Ovary (tissue), 3 donors: ENCODE measurements at regions not wholly inside any gene's neighbourhood (a gene's known extent, or its start where the extent isn't known, plus 50 kb on each side); places are given as distances from the start of the nearest gene placed in this dataset.
"Not testable (repeated sequence)": the region's sequence is repeated elsewhere in the genome, so short reads cannot be mapped to it uniquely, and the experiment has no call there.

Experiments
- CTCF ChIP-seq, 3 donors: fragments of 450-650 bp in 2 of 3; fragments of 200-600 bp in 1 of 3; IDR thresholded peaks; one replicate each; pipeline versions ENCODE4 v1.5.1 to v1.8.0; 2016 to 2022; ENCODE audit warnings: antibody characterized with exemption in 3 of 3, mild to moderate bottlenecking in 1 of 3
- POLR2A ChIP-seq: fragments of 450-650 bp; IDR thresholded peaks from one replicate; pipeline ENCODE4 v1.6.1; 2017; ENCODE audit warnings: antibody characterized with exemption, mild to moderate bottlenecking, moderate library complexity
- donor health status: DM: no; HTN: no; CAD: no.

DNA sequence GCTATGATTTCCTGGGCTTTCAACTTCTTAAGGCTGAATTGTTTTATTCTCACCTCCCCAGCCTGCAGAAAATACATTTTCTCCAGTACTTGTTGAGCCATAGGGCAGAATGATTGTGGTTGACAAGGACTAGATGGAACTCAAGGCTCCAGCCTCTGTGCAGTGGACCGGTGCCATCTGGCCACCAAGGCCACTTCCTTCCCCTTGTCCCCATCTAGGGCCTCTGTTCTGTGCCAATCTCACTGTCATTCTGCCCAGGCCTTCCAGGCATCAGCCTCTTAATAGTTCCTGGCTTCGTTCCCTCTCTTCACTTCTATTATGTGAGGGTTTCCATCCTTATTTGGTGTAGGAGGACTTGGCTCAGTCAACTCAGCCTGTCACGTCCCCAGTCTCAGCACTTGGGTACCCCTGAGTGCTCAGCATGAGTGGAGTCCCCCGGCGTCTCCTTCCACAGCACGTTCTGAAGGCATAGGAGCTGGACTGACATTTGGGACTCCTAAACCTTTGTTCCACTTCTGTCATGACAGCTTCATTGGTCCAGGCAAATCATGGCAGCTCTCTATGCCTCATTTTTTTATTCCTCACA lies 4221.0 kb upstream of the OR11H1 start:
- not testable (repeated sequence) for TF ChIP-seq POLR2A; CTCF (IDR thresholded peaks at IDR 0.05)
